ENCODE measurements at regions not wholly inside any gene's neighbourhood (a gene's known extent, or its start where the extent isn't known, plus 50 kb on each side); places are given as distances from the start of the nearest gene placed in this dataset.

- TF ChIP-seq CTCF (IDR thresholded peaks at IDR 0.05) (no peak), POLR2A (IDR thresholded peaks at IDR 0.05) (no peak)
Measured at GRCh38 chr10:29099415-29099814, 189.5 kb upstream of the LYZL1 start.
